Hypothalamus (tissue), 51 donors: ENCODE measurements at regions not wholly inside any gene's neighbourhood (a gene's known extent, or its start where the extent isn't known, plus 50 kb on each side); places are given as distances from the start of the nearest gene placed in this dataset.
A peak's percentile ranks its signal among the peaks of the same experiment; 100 is the strongest.
"Not testable (repeated sequence)": the region's sequence is repeated elsewhere in the genome, so short reads cannot be mapped to it uniquely, and the experiment has no call there.

Experiments used
- DNase-seq, 51 donors: peaks; one replicate each; lab custom pipeline; 2025; lab: John Stamatoyannopoulos, UW

DNA sequence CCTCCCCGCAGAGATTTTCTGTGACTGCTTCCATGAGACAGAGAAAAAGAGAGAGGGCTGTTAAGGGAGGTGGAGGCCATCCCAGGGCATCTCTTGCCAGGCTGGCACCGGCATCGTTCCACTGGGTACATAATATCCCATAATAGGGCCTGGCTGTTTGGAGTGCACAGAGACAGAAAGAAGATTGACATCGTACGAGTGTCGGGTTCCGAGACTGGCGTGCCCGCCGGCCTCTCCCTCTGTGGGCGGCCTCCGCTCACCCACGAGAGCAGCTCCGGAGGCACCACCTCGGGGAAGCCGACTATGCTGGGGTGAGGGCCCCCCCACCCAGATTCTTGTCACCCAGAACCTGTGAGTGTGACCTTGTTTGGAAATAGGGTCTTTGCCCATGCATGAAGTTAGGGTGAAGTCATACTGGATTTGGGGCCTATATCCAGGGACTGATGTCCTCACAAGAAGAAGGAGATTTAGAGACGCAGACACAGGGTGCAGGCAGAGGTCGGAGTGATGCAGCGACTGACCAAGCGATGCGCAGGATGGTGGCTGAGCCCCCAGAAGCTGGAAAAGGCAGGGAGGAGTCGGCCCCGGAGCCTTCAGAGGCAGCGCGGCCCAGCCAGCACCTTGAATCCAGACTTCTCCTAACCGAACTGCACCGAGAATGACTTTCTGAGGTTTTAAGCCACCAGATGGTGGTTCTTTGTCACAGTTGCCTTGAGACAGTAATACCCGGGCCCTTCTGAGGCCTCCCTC is 101.8 kb upstream of the CIBAR2 start:
- DNase-seq = no peak

DNA sequence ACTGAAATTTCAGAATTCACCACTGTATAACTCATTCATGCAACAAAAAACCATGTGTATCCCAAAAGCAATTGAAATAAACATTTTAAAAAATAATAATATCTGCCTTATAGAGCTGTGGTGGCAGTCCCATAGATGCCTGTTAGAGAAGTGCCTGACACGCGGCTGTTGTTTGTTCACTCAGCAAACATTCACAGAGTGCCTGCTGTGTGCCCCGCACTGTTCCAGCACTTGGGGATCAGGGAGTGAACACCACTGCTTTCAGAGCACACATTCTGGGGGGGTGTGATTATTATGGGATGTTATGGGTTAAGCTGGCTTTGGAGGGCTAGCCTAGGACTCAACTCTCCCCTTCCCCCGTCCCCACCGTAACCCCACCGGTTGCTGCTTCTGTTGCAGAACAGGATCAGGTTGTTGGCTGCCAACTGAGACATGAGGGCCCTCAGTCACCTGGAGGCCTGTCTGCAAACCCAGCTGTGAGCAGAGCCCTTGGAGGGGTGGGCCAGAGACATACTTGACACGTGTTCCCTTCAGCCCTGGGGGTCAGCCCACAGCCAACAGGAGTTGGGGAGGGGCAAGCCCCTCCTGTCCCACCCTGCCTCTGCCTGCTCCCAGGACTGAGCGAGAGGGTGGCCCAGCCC is 103.3 kb upstream of the CIBAR2 start:
- DNase-seq = no peak

DNA sequence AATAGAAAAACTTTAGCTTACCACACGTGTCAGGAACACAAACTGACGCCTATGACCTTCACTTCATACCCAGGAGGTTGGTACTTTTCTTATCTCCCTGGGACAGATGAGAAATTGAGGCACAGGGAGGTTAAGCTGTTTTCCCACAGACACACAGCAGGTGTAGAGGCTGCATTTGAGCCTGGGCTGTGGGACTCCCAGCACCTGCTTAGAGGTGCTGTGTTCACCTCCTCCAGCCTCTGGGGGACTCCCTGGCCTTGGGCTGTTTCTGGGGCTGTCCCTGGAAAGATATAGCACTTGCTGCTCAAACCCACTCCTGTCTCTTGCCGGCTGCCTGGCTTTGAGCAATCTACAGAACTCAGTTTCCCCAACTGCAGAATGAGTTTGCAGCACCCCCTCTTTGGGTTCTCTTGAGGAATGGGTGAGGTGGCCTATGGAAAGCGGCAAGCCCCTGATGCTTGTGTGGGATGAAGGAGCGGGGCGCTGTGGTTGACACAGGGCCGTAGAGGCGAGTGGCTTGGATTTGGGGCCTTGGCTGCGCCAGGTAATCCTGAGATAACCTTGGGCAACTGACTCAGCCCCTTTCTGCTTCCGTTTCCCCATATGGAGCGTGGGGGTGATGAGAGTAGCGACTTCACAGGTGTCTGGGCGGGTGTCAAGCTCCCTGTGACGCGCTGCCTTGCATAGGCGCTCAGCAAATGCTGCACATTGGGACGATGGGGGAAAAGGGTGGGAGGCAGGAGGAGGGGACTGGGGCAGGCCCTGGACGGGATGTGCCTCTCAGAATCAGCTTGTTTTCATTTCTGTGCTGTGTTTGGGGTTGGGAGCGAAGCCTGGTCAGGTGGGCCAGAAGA is 104.5 kb upstream of the CIBAR2 start:
- DNase-seq = peak in 1 of 51 donors; percentile 25

DNA sequence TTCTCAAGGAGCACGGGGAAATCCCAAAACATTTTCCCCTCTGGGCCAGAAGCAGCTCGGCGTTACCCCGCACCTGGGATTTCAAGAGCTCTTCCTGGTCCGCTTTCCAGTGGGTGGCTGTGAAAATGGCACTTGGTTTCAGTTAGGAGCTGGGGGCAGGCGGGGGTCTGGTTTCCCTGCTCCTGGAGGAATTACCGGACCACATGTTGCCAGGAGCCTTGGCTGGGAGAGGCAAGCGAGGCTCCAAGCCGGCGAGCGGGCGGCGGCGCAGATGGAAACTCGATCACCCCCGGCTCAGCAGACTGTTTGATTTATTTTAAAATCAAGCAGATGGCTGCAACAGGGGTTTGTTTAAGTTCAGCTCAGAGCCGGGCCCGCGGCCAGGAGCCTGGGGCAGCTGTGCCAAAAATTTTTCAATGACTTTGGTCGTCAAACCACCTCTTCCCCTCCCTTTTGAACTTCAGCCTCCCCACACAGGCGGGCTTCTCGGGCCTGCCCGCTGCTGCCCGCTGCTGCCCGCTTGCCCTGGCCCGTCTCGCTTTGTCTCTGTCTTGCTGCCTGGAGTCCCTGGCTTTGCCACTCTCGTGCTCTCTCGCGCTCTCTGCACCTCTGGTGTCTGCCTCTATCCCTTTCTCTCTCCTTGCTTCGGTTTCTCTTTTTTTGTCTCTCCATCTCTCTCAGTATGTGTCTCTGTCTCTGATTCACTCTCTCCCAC is 108.0 kb upstream of the CIBAR2 start:
- DNase-seq = peak in 45 of 51 donors; percentile 7 to 80 (median 57)

DNA sequence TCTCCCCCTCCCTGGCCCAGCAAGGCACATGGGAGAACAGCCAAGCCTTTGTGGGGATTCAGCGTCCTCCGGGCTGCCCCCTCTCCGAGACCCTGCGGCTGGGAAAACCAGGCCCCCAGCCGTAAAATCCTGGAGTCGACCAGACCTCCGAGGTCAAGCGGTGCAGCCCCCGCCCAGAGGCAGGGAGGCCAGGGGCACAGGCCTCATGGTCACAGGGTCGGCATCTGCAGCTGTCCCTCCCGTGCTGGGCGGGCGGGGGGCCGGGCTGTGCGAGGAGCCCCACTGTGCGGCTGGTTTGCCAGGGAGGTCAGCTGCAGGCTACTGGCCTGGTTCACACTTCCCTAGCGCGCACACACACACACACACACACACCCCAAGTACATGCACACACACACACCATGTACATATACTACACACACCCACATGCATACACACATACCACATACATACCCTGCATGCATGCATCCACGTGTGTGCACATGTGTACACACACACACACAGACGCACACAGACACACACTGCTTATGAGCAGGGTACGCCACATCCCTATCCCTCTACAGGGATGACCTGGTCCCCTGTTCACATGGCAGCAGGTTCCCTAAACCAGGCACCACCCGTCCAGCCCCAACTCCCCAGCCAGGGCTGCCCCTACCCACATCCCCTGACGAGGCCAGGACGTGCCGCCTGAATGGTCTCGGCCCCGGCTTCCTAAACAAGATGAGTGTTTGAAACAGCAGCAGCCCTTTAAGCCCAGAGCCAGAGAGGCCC is 108.9 kb upstream of the CIBAR2 start:
- no peak for DNase-seq

DNA sequence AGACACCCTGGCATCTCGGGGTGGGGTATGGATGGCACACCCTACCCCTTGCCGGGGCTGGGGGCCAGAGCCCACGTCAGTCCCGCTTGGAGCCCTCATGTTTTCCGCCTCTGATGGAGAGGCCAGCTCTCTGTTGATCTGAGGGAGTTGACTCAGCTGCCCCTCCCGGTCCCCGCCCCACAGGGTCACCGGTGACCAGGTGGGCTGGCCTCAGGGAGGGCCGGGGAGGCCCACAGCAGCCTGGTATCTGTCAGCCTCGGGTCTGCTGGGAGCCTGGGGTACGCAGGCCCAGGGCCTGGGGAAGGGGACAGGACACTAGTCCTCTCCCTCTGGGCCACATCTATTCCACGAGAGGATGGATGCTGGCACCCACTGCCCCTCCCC is 109.5 kb upstream of the CIBAR2 start:
- no peak for DNase-seq

DNA sequence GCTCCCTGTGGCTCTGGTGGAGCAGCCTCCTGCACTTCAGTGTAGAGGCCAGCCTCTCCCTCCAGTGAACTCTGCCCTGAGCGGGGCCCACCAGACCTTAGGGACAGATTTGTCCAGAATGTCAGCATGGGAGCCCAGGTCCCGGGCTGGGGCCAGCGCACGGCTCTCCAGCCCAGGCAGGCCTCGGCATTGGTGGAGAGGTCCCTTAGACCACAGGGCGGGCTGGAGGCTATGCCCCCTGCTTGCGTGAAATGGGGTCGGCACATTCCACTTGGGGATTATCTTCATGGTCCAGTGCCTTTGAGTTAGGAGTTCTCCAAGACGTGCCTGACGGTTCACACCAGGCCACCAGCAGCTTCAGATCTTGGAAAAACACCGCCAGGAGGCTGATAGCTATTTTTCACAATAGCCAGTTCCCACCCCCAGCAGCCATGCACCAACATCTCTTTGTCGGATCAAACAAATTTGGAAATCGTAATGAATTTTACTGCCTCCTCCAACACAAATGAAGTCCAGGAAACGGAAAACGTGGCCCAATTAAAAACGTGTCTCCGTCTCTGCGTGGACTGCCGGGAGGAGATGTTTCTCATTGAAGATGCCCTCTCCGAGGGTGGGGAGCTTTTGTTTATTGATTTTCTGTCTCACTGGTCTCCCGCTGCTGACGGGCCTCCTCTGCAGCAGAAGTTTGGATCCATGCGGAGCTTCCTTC is 110.0 kb upstream of the CIBAR2 start:
- no peak for DNase-seq

DNA sequence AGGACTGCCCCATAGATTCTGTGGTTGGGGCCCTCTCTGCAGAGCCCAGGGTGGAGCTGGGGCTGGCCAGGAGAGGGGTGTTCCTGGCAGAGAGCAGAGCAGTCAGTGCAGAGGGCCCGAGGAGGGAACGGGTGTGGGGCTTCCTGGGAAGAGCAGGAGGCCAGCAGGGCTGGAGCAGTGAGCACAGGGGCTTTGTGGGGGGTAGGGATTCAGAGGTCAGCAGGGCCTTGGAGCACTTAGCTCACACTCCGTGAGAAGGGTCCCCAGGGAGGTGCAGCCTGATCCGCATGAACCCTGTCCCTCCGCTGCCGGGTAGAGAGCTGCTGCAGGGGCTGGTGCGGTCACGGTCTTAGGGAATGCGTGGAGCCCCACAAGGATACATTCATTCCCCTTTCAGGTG is 113.0 kb upstream of the CIBAR2 start:
- DNase-seq = no peak

DNA sequence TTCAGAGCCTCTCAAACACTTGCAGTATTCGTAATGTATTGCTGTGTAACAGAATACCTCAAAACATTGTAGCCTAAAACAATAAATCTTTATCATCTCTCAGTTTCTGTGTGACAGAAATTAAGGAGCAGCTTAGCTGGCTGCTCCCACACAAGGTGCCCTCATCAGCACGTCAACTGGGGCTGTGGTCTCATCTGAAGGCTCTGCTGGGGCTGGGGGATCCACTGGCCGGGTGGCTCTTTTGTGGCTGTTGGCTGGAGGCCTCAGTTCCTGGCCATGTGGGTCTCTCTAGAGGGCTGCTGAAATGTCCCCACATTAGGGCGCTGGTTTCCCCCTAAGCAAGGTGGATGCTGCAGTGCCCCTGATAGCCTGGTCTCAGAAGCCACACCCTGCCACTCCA is 113.4 kb upstream of the CIBAR2 start:
- DNase-seq = no peak

DNA sequence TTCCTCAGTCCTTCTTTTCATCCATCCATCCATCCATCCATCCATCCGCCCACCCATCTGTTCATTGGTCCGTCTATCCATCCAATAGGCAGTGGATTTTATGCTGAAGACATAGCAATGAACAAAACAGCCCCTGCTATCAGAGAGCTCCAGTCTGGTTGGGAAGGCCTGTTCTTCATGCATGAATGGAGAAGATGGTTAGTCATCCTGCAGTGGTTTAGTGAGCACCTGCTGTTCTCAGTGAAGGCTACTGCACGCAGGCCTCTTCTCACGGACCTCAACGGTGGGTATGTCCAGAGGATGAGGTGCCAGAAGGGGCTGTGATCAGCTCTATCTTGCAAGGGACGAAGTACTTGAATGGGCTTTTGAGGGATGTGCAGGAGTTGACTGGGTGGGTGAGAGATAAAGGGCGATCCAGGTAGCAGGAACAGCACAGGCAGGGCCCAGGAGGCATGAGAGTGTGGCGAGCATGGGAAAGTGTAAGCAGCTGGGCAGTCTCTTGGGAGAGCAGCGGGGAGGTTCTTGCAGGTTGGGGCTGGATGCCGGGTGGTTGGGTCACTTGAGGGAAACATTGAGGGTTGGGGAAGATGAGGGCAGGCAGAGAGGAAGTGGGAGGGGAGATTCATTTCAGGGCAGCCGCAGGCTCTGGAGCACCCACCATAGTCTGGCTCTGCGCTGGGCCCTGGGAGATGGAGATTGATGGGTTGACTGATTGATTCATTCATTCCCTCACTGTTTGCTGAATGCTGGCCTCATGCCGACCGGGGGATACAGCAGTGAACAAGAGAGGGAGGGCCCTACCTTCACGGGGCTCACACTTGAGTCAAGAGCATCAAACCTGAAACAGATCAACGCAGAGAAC is 115.0 kb upstream of the CIBAR2 start:
- no peak for DNase-seq

DNA sequence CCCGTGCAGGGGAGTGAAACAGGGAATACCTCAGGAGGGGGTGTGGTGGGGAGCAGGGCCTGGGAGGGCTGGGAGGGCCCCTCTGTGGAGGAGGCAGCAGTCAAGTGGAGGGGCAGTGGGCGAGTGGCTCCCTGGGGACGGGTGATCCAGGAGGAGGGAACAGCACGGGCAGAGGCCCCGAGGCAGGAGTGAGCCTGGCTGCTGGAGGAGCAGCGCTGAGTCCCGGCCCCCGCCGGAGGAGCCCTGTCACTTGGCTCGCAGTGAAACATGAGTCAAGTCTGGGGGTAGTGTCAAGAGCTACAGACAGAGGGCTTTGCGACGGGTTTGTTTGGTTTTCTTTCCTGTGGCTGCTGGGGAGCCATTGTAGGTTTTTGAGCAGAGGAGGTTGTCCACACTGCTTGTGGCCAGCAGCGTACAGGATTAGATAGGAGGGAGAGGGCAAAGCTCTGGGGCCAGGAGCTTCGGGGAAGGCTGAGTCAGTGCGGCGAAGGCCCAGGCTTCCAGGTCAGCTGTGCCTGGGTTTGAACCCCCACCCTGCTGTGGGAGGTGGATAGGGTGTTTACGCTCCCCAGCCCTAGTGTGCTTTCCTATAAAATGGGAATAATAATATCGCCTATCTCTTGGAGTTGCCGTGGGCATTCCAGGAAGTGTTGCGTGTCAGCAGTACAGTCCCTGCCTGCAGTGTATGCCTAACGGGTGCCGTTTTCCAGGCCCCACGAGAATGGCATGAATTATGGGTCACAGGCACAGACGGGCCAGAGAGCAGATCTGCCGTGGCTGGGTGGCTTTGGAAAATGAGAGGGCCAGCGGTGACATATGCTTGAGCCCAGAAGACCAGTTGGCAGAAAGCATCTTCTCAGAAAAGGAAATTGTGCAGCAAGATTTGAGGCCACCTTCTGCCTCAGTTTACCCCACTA is 115.9 kb upstream of the CIBAR2 start:
- DNase-seq = no peak

DNA sequence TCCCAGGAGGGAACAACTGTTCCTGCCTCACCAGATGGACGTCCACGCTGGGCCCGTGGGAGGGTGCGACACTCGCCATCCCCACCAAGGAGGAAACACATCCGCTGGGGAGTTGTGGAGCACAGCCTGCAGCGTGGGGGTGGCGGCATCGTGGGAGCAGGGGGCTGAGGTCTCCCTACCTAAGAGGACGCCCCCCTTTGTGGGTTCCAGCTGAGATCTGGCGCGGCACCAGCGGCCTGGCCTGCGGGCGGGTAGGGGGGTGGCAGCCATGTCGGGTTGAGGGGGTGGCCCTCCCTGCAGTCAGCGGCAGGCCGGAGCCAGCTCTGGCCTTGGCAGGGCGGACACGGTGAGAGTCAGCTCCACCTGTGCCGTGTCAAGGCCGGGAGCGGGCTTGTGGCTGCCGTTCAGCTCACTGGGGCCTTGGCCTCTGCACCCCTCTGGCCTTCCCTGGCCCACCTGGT is 116.7 kb upstream of the CIBAR2 start:
- DNase-seq = no peak

DNA sequence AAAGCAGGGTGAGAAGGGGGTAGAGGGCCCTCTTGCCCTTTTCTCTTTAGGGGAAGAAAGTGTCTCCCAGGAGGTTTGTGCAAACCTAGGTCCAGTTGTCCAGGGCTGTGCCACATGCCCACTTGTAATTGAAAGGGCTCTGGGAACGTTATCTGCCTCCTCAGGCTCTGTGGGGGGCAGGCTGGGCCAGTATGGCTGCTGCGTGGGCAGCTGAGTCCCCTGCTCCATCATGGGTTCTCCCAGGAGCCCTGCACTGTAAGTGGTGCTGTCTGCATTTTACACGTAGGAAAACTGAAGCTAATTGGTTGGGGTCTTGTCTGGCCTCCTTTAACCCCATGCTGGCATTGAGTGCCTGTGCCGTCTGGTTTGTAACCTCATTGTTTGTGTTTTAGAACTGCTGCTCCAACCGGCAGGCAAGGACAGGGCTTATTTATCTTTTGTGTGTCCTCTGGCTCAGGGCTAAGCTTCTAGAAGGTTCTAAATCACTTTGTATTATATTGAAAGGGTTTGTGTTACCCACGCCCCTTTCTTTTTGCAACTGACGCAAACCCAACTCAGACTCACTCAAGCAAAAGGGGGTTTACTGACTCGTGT is 117.7 kb upstream of the CIBAR2 start:
- peak in 5 of 51 donors; percentile 13 to 29 (median 21) for DNase-seq

DNA sequence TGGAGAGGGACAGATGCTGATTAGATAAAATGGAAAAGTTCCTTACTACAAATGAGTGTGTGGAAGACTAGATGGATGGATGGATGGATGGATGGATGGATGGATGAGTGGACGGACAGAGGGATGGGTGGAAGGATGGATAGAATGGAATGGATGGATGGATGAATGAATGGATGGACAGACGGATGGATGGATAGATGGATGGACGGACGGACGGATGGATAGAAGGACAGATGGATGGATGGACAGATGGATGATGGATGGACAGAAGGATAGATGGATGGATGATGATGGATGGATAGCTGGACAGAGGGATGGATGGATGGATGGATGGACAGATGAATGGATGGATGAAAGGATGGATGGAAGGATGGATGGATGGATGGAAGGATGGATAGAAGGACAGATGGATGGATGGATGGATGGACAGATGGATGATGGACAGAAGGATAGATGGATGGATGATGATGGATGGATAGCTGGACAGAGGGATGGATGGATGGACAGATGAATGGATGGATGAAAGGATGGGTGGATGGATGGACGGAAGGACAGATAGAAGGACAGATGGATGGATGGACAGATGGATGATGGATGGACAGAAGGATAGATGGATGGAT is 118.6 kb upstream of the CIBAR2 start:
- DNase-seq = not testable (repeated sequence)

DNA sequence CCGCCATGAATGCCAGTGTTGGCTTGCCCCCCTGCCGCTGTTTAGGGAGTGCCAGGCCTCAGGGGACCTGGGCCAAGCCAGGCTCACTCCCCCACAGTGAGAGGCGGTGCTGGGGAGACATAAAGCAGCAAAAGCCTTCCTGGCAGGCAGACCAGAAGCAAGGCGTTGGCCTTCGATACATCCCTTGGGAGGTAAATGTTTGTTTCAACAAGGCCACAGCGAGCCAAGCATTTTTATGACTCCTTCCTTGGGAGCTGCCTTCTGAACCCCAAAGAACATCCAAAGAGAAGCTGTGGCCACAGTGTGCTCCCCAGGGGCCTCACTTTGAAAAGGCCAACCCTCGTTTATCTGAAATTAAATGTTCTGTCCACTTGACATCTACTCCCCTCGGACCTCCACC is 119.7 kb upstream of the CIBAR2 start:
- DNase-seq = no peak

DNA sequence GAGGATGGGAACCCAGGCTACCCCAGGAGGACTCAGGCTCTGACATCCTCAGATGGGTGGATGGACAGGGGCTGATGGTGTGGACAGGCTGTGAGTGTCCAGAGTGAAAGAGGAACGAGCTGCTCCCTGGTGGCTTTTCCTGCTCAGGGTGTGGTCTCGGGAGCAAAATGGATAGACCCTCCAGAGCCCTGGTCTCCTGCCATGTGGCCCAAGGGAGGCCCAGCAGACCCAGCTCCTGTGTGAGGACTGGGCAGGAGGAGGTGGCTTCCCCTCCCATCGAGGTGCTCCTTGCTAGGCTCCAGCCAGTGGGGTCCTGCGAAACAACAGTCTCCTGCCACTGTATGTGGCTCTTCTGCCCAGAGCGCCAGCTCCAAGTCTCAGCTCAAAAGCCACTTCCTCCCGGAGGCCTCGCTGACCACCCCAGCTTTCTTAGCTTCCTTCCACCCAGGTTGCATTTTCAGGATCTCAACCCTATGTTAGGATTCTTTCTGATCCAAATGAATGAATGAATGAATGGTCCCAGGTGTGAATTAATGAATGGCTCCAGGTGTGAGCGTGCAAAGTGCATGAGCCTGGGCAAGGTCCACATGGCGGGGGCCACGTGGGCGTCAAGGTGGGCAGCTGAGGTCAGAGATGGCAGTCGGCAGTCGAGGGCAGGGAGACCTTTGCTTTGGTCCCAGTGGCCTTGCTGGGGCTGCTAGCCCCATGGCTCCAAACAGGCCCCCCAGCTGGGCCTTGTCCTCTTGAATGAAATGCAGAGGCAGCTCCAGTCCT is 120.3 kb upstream of the CIBAR2 start:
- DNase-seq = no peak
